A549 (cell line): ENCODE measurements at regions not wholly inside any gene's neighbourhood (a gene's known extent, or its start where the extent isn't known, plus 50 kb on each side); places are given as distances from the start of the nearest gene placed in this dataset.

Experiments
- BHLHE40 ChIP-seq: IDR thresholded peaks from 2 replicates; pipeline ENCODE4 v1.6.1; 2012; ENCODE audit warnings: low read depth, low read length, inconsistent platforms
- CBX2 ChIP-seq: fragments of 200-600 bp; sonication (generic); IDR thresholded peaks from 2 replicates; pipeline ENCODE4 v1.6.1; 2016; ENCODE audit warnings: low read depth, mild to moderate bottlenecking, borderline replicate concordance
- CEBPB ChIP-seq, 2 experiments: fragments of >200 bp in 1 of 2; sonication (Bioruptor Twin) in 1 of 2; formaldehyde crosslinking in 1 of 2; IDR thresholded peaks; 2 replicates each; pipeline ENCODE4 v1.6.1; 2012 to 2016
- EP300 ChIP-seq, 2 experiments: fragments of >200 bp; sonication (Bioruptor Twin); formaldehyde crosslinking; IDR thresholded peaks; 2 replicates in 1 of 2; 3 replicates in 1 of 2; pipeline ENCODE4 v1.6.1; 2016 to 2017
- HEYL ChIP-seq: fragments of 250-450 bp; sonication (Bioruptor Pico); IDR thresholded peaks from 2 replicates; pipeline ENCODE4 v1.8.0; 2021; ENCODE audit warnings: mild to moderate bottlenecking, moderate library complexity
- MYC ChIP-seq: IDR thresholded peaks from 2 replicates; pipeline ENCODE4 v1.6.1; 2012; ENCODE audit warnings: mild to moderate bottlenecking, inconsistent platforms, low read length, improper control_type of control experiment, borderline replicate concordance
- PHF8 ChIP-seq: fragments of 200-600 bp; sonication (generic); IDR thresholded peaks from 2 replicates; pipeline ENCODE4 v1.6.1; 2016; ENCODE audit warnings: low read depth, mild to moderate bottlenecking, antibody characterized with exemption, moderate library complexity, borderline replicate concordance
- REST ChIP-seq: fragments of 200-600 bp; sonication (generic); IDR thresholded peaks from 2 replicates; pipeline ENCODE4 v1.6.1; 2016; ENCODE audit warnings: antibody characterized with exemption, mild to moderate bottlenecking, moderate library complexity
- RFX5 ChIP-seq: fragments of 450-650 bp; IDR thresholded peaks from 2 replicates; pipeline ENCODE4 v1.7.1; 2014; ENCODE audit warnings: antibody characterized with exemption, mild to moderate bottlenecking, moderate library complexity
- SMC3 ChIP-seq: fragments of >200 bp; sonication (Bioruptor Twin); formaldehyde crosslinking; IDR thresholded peaks from 3 replicates; pipeline ENCODE4 v1.6.1; 2018; ENCODE audit warnings: inconsistent platforms
- TF ChIP-seq, protein P1 (sequence below): fragments of >200 bp; sonication (Bioruptor Twin); formaldehyde crosslinking; IDR thresholded peaks from 3 replicates; pipeline ENCODE4 v1.5.1; 2016
- TF ChIP-seq, protein P2 (sequence below): IDR thresholded peaks from 2 replicates; pipeline ENCODE4 v1.6.1; 2012

DNA sequence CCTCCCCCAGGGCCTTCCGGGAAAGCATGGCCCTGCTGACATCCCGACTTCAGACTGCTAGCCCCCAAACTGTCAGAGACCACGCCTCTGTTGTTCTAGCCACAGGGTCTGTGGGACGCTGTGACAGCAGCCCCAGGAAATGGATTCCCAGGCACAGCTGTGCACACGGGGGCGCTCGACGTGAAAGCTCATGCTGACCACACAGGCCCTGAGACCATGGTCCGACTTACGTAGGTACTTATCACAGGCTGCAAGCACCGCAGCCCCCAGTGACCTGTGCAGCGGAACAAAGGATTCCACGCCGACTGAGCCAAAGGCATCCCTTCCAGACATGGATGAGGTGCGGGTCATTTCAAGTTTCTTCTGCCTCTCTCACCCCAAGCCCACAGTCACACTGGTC lies 150.6 kb downstream of the CTTN start:
- no peak for TF ChIP-seq EP300 (IDR thresholded peaks at IDR 0.05)
- TF ChIP-seq MYC = no peak
- TF ChIP-seq RFX5 = no peak
- TF ChIP-seq PHF8 = no peak
- TF ChIP-seq SMC3 = no peak
- TF ChIP-seq, protein P1, sequence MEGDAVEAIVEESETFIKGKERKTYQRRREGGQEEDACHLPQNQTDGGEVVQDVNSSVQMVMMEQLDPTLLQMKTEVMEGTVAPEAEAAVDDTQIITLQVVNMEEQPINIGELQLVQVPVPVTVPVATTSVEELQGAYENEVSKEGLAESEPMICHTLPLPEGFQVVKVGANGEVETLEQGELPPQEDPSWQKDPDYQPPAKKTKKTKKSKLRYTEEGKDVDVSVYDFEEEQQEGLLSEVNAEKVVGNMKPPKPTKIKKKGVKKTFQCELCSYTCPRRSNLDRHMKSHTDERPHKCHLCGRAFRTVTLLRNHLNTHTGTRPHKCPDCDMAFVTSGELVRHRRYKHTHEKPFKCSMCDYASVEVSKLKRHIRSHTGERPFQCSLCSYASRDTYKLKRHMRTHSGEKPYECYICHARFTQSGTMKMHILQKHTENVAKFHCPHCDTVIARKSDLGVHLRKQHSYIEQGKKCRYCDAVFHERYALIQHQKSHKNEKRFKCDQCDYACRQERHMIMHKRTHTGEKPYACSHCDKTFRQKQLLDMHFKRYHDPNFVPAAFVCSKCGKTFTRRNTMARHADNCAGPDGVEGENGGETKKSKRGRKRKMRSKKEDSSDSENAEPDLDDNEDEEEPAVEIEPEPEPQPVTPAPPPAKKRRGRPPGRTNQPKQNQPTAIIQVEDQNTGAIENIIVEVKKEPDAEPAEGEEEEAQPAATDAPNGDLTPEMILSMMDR = no peak
- TF ChIP-seq, protein P2, sequence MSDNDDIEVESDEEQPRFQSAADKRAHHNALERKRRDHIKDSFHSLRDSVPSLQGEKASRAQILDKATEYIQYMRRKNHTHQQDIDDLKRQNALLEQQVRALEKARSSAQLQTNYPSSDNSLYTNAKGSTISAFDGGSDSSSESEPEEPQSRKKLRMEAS = no peak
- no peak for TF ChIP-seq HEYL (CRISPR knock-in tag)
- no peak for TF ChIP-seq BHLHE40
- TF ChIP-seq CBX2 = no peak
- no peak for TF ChIP-seq REST
- TF ChIP-seq CEBPB (IDR thresholded peaks at IDR 0.05) = no peak
